IMR-90 (cell line): ENCODE measurements at regions not wholly inside any gene's neighbourhood (a gene's known extent, or its start where the extent isn't known, plus 50 kb on each side); places are given as distances from the start of the nearest gene placed in this dataset.

ENCODE experiments used
- ATAC-seq: fragments of 200-7000 bp; cut with Tn5 transposase; 2 replicates; pipeline ENCODE4 v1.9.1; 2020; ENCODE audit warnings: low read depth, mild to moderate bottlenecking, moderate library complexity
- BruUV-seq: library from RNA; stranded (reverse); fragments of 400-500 nt; replicated peaks from 2 replicates; lab custom pipeline; 2021; lab: Mats Ljungman, UMichigan
- CTCF ChIA-PET: fragments of 300-600 bp; formaldehyde crosslinking; extraction: SDS; loops from one replicate; lab custom pipeline; 2021; ENCODE audit warnings: antibody characterized with exemption; lab: Yijun Ruan, JAX
- POLR2A ChIA-PET: fragments of 300-600 bp; sonication (Branson Sonifier 250); formaldehyde crosslinking; loops from one replicate; lab custom pipeline; 2022; ENCODE audit warnings: antibody characterized with exemption; ENCODE audit not compliant: unreplicated experiment; lab: Charles Lee
- DNase-seq: peaks from one replicate; pipeline ENCODE4 v3.0.0; 2013
- H2AFZ ChIP-seq: replicated peaks from 2 replicates; pipeline ENCODE3; 2013; ENCODE audit warnings: low read length, mild to moderate bottlenecking; ENCODE audit not compliant: poor library complexity
- H2AK5ac ChIP-seq: 2 replicates; pipeline ENCODE4 v1.6.1; 2013; ENCODE audit warnings: low read depth, low read length, inconsistent platforms
- H2AK9ac ChIP-seq: replicated peaks from 2 replicates; pipeline ENCODE3; 2013; ENCODE audit warnings: mild to moderate bottlenecking, low read depth, low read length, moderate library complexity; ENCODE audit not compliant: poor library complexity
- H2BK120ac ChIP-seq: 2 replicates; pipeline ENCODE4 v1.6.1; 2013; ENCODE audit warnings: low read depth, low read length, inconsistent platforms
- H2BK15ac ChIP-seq: 3 replicates; pipeline ENCODE4 v1.6.1; 2013; ENCODE audit warnings: low read depth, low read length, inconsistent platforms
- H2BK20ac ChIP-seq: 2 replicates; pipeline ENCODE4 v1.6.1; 2013; ENCODE audit warnings: low read depth, mild to moderate bottlenecking, inconsistent platforms, low read length, moderate library complexity
- H2BK5ac ChIP-seq: 2 replicates; pipeline ENCODE4 v1.6.1; 2013; ENCODE audit warnings: mild to moderate bottlenecking, low read depth, low read length, inconsistent platforms; ENCODE audit not compliant: poor library complexity, severe bottlenecking
- H3K14ac ChIP-seq: replicated peaks from 2 replicates; pipeline ENCODE4 v1.6.1; 2013; ENCODE audit warnings: low read depth, low read length, inconsistent platforms
- H3K18ac ChIP-seq: 2 replicates; pipeline ENCODE4 v1.6.1; 2013; ENCODE audit warnings: low read depth, low read length, control low read depth
- H3K23ac ChIP-seq: 2 replicates; pipeline ENCODE4 v1.6.1; 2013; ENCODE audit warnings: low read depth, low read length, inconsistent platforms
- H3K27ac ChIP-seq: 2 replicates; pipeline ENCODE4 v1.5.1; 2013; ENCODE audit warnings: mild to moderate bottlenecking, control low read depth, low read length; ENCODE audit not compliant: insufficient read depth
- H3K27me3 ChIP-seq: 2 replicates; pipeline ENCODE4 v1.6.1; 2013; ENCODE audit warnings: low read length; ENCODE audit not compliant: control insufficient read depth, insufficient read depth
- H3K36me3 ChIP-seq: 2 replicates; pipeline ENCODE4 v1.6.1; 2013; ENCODE audit warnings: low read length, mixed read lengths; ENCODE audit not compliant: control insufficient read depth, insufficient read depth
- H3K4ac ChIP-seq: 2 replicates; pipeline ENCODE4 v1.6.1; 2013; ENCODE audit warnings: low read depth, low read length, inconsistent platforms
- H3K4me1 ChIP-seq: 2 replicates; pipeline ENCODE4 v1.6.1; 2013; ENCODE audit warnings: low read length, mixed read lengths; ENCODE audit not compliant: control insufficient read depth, insufficient read depth
- H3K4me2 ChIP-seq: 2 replicates; pipeline ENCODE4 v1.6.1; 2013; ENCODE audit warnings: low read depth, mild to moderate bottlenecking, control low read depth, low read length, moderate library complexity
- H3K4me3 ChIP-seq: 2 replicates; pipeline ENCODE4 v1.5.1; 2013; ENCODE audit warnings: low read depth, mild to moderate bottlenecking, control low read depth, low read length, moderate library complexity; ENCODE audit not compliant: insufficient read depth
- H3K56ac ChIP-seq: 2 replicates; pipeline ENCODE4 v1.6.1; 2013; ENCODE audit warnings: low read length, inconsistent platforms; ENCODE audit not compliant: insufficient read depth; ENCODE audit errors: extremely low read depth
- H3K79me1 ChIP-seq, 2 experiments: 2 replicates each; pipeline ENCODE4 v1.6.1; 2013; ENCODE audit warnings: low read length in 2 of 2, inconsistent platforms in 1 of 2, low read depth in 1 of 2
- H3K9ac ChIP-seq: 2 replicates; pipeline ENCODE4 v1.6.1; 2013; ENCODE audit warnings: low read depth, low read length, control low read depth
- H3K9me1 ChIP-seq: 2 replicates; pipeline ENCODE4 v1.6.1; 2013; ENCODE audit warnings: low read length, inconsistent platforms; ENCODE audit not compliant: insufficient read depth
- H3K9me3 ChIP-seq: 2 replicates; pipeline ENCODE4 v1.6.1; 2013; ENCODE audit warnings: low read length; ENCODE audit not compliant: control insufficient read depth, insufficient read depth
- H4K20me1 ChIP-seq: 2 replicates; pipeline ENCODE4 v1.6.1; 2013; ENCODE audit warnings: low read length, inconsistent platforms; ENCODE audit not compliant: insufficient read depth
- H4K5ac ChIP-seq: 2 replicates; pipeline ENCODE4 v1.6.1; 2013; ENCODE audit warnings: mild to moderate bottlenecking, low read depth, low read length, control low read depth
- H4K8ac ChIP-seq, 2 experiments: 2 replicates each; pipeline ENCODE4 v1.6.1; 2013; ENCODE audit warnings: low read depth in 2 of 2, low read length in 2 of 2, control low read depth in 1 of 2, inconsistent platforms in 1 of 2
- H4K91ac ChIP-seq: 2 replicates; pipeline ENCODE4 v1.6.1; 2013; ENCODE audit warnings: low read depth, low read length, inconsistent platforms; ENCODE audit not compliant: insufficient read depth
- BHLHE40 ChIP-seq: fragments of 150-350 bp; IDR thresholded peaks from 2 replicates; pipeline ENCODE4 v1.6.1; 2016; ENCODE audit warnings: mild to moderate bottlenecking, low read depth, low read length
- CEBPB ChIP-seq: IDR thresholded peaks from 2 replicates; pipeline ENCODE4 v1.6.1; 2012; ENCODE audit warnings: low read depth, low read length, improper control_type of control experiment
- CHD1 ChIP-seq: IDR thresholded peaks from 2 replicates; pipeline ENCODE4 v1.6.1; 2012; ENCODE audit warnings: low read depth, low read length, improper control_type of control experiment
- FOS ChIP-seq: fragments of 150-350 bp; IDR thresholded peaks from 2 replicates; pipeline ENCODE4 v1.6.1; 2016; ENCODE audit warnings: low read depth, low read length
- MAFK ChIP-seq: IDR thresholded peaks from 2 replicates; pipeline ENCODE4 v1.6.1; 2012; ENCODE audit warnings: low read depth, low read length, improper control_type of control experiment
- MAZ ChIP-seq: IDR thresholded peaks from 2 replicates; pipeline ENCODE4 v1.6.1; 2012; ENCODE audit warnings: low read depth, mild to moderate bottlenecking, low read length, improper control_type of control experiment, moderate library complexity, borderline replicate concordance
- MXI1 ChIP-seq: IDR thresholded peaks from 2 replicates; pipeline ENCODE4 v1.6.1; 2012; ENCODE audit warnings: low read depth, mild to moderate bottlenecking, low read length, moderate library complexity, borderline replicate concordance
- NFE2L2 ChIP-seq: fragments of 150-350 bp; IDR thresholded peaks from 2 replicates; pipeline ENCODE4 v1.6.1; 2016; ENCODE audit warnings: low read depth, mild to moderate bottlenecking, low read length
- POLR2A ChIP-seq: IDR thresholded peaks from 2 replicates; pipeline ENCODE4 v1.6.1; 2012; ENCODE audit warnings: mild to moderate bottlenecking, low read depth, low read length
- RAD21 ChIP-seq: IDR thresholded peaks from 2 replicates; pipeline ENCODE4 v1.6.1; 2012; ENCODE audit warnings: low read length, improper control_type of control experiment
- RCOR1 ChIP-seq: IDR thresholded peaks from 2 replicates; pipeline ENCODE4 v1.6.1; 2012; ENCODE audit warnings: mild to moderate bottlenecking, low read length, improper control_type of control experiment; ENCODE audit not compliant: insufficient replicate concordance
- RFX5 ChIP-seq: IDR thresholded peaks from 2 replicates; pipeline ENCODE4 v1.8.0; 2012; ENCODE audit warnings: low read depth, mild to moderate bottlenecking, low read length, moderate library complexity
- SMC3 ChIP-seq: fragments of 150-350 bp; IDR thresholded peaks from 2 replicates; pipeline ENCODE4 v1.6.1; 2016; ENCODE audit warnings: low read depth, mild to moderate bottlenecking, antibody characterized with exemption, low read length, moderate library complexity
- USF2 ChIP-seq: fragments of 150-350 bp; IDR thresholded peaks from 2 replicates; pipeline ENCODE4 v1.6.1; 2017; ENCODE audit warnings: mild to moderate bottlenecking, antibody characterized with exemption, low read length, low read depth
- WGBS, 2 experiments: methylation state at CpG; one replicate each; pipeline versions ENCODE4 v1.1.5 to v1.1.7; 2013; ENCODE audit warnings: missing lambda C conversion rate in 2 of 2; ENCODE audit not compliant: insufficient read length in 1 of 2; ENCODE audit errors: extremely low coverage in 2 of 2; 5-methylcytosine and 5-hydroxymethylcytosine counted together
- dilution Hi-C: fragments of 300-500 bp; cut with HindIII; formaldehyde crosslinking; loops from one replicate; pipeline ENCODE4 v1.14.3; 2018; ENCODE audit warnings: low sequenced_read_pairs; ENCODE audit not compliant: unreplicated experiment
- in situ Hi-C: fragments of 300-500 bp; cut with MboI; formaldehyde crosslinking; loops from 3 replicates; pipeline ENCODE4 v1.14.3; 2019; ENCODE audit warnings: low sequenced_read_pairs, inconsistent platforms, mixed read lengths
- intact Hi-C: fragments of 100-400 bp; cut with micrococcal nuclease; formaldehyde crosslinking; loops from 2 replicates; pipeline ENCODE4 v1.10.0; 2022
- TF ChIP-seq, protein P1 (sequence below): conservative IDR thresholded peaks from 2 replicates; pipeline ENCODE4 v1.5.1; 2012; ENCODE audit warnings: mild to moderate bottlenecking, low read depth, low read length, improper control_type of control experiment
- TF ChIP-seq, protein P2 (sequence below): fragments of 150-350 bp; IDR thresholded peaks from 2 replicates; pipeline ENCODE4 v1.6.1; 2016; ENCODE audit warnings: low read depth, mild to moderate bottlenecking, low read length, moderate library complexity, borderline replicate concordance

GRCh38 chr18:11322716-11323115 is 173.3 kb upstream of the PIEZO2 start:
- Histone ChIP-seq H4K8ac (peak overlapping the region; percentile 56 to 76; a peak in 3 of 4 replicates), H3K79me1 (no peaks in the 10 kb centered on the region), H2BK120ac (peak overlapping the region; percentile 99), H3K4me3 (no peak overlapping the region), H3K56ac (no peak overlapping the region), H3K4ac (peak overlapping the region; percentile 81), H3K4me1 (peaks cover 29% of the 10 kb centered on the region), H3K23ac (peak overlapping the region; percentile 66; the same call in 1 of the 2 replicates), H4K5ac (no peak overlapping the region), H3K9me3 (no peaks in the 10 kb centered on the region), H3K9me1 (peaks cover 13% of the 10 kb centered on the region), H3K4me2 (no peak overlapping the region), H3K14ac (peak overlapping the region; percentile 43), H2BK5ac (peak overlapping the region; percentile 78), H3K27ac (no peak overlapping the region), H3K36me3 (no peaks in the 10 kb centered on the region), H2AFZ (peak overlapping the region; percentile 67), H2AK5ac (peak overlapping the region; percentile 68), H3K9ac (no peak overlapping the region), H4K20me1 (0 out of 2 replicates have a peak, but pooled peaks cover 3% of the 10 kb centered on the region), H3K27me3 (no peaks in the 10 kb centered on the region), H4K91ac (peak overlapping the region; percentile 88), H2BK20ac (peak overlapping the region; percentile 90), H2AK9ac (no peak overlapping the region), H2BK15ac (peak overlapping the region; percentile 93; the same call in 2 of the 3 replicates), H3K18ac (peak overlapping the region; percentile 61)
- ChIA-PET POLR2A (no interaction called here), CTCF (no interaction called here)
- intact Hi-C loops (no loop called here), in situ Hi-C loops (no loop called here), dilution Hi-C loops (no loop called here)
- TF ChIP-seq, protein P1, sequence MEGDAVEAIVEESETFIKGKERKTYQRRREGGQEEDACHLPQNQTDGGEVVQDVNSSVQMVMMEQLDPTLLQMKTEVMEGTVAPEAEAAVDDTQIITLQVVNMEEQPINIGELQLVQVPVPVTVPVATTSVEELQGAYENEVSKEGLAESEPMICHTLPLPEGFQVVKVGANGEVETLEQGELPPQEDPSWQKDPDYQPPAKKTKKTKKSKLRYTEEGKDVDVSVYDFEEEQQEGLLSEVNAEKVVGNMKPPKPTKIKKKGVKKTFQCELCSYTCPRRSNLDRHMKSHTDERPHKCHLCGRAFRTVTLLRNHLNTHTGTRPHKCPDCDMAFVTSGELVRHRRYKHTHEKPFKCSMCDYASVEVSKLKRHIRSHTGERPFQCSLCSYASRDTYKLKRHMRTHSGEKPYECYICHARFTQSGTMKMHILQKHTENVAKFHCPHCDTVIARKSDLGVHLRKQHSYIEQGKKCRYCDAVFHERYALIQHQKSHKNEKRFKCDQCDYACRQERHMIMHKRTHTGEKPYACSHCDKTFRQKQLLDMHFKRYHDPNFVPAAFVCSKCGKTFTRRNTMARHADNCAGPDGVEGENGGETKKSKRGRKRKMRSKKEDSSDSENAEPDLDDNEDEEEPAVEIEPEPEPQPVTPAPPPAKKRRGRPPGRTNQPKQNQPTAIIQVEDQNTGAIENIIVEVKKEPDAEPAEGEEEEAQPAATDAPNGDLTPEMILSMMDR = no peak
- TF ChIP-seq MXI1 (no peak), FOS (no peak), MAFK (no peak), USF2 (no peak), CHD1 (no peak), RAD21 (no peak), MAZ (no peak), SMC3 (no peak), RFX5 (no peak), NFE2L2 (no peak), RCOR1 (no peak), BHLHE40 (no peak), POLR2A (no peak), CEBPB (no peak)
- TF ChIP-seq, protein P2, sequence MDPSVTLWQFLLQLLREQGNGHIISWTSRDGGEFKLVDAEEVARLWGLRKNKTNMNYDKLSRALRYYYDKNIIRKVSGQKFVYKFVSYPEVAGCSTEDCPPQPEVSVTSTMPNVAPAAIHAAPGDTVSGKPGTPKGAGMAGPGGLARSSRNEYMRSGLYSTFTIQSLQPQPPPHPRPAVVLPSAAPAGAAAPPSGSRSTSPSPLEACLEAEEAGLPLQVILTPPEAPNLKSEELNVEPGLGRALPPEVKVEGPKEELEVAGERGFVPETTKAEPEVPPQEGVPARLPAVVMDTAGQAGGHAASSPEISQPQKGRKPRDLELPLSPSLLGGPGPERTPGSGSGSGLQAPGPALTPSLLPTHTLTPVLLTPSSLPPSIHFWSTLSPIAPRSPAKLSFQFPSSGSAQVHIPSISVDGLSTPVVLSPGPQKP = no peak
- no TSS peak for BruUV-seq
- WGBS, 2 experiments = no CpG with 5 or more reads among the region's 7 CpGs
- ATAC-seq (no peak), DNase-seq (no peak)
